SU-DHL-6 (cell line): ENCODE measurements at regions not wholly inside any gene's neighbourhood (a gene's known extent, or its start where the extent isn't known, plus 50 kb on each side); places are given as distances from the start of the nearest gene placed in this dataset.

Experiments
- CTCF ChIP-seq: fragments of 200-600 bp; sonication (generic); IDR thresholded peaks from one replicate; pipeline ENCODE4 v1.5.1; 2017; ENCODE audit warnings: antibody characterized with exemption, mild to moderate bottlenecking, low read length, moderate library complexity; ENCODE audit not compliant: insufficient read depth, poor library complexity, severe bottlenecking
- EZH2phosphoT487 ChIP-seq: fragments of 200-600 bp; sonication (generic), shearing (Covaris generic); conservative IDR thresholded peaks from 2 replicates; pipeline ENCODE4 v1.6.1; 2018; ENCODE audit warnings: mild to moderate bottlenecking, antibody characterized with exemption, low read length, moderate library complexity, mixed read lengths

- no peak for TF ChIP-seq CTCF
- TF ChIP-seq EZH2phosphoT487: no peak
Observed at GRCh38 chr4:12562021-12562420, 922.1 kb downstream of the RAB28 start.
